PC-9 (cell line): ENCODE measurements at regions not wholly inside any gene's neighbourhood (a gene's known extent, or its start where the extent isn't known, plus 50 kb on each side); places are given as distances from the start of the nearest gene placed in this dataset.

Experiments used
- BruUV-seq: library from RNA; stranded (reverse); fragments of 400-500 nt; replicated peaks from 2 replicates; lab custom pipeline; 2021; lab: Mats Ljungman, UMichigan
- CTCF ChIA-PET: fragments of 300-600 bp; sonication (Branson Sonifier 250); formaldehyde crosslinking; loops from one replicate; lab custom pipeline; 2022; ENCODE audit warnings: antibody characterized with exemption; lab: Charles Lee
- POLR2A ChIA-PET: fragments of 300-600 bp; sonication (Branson Sonifier 250); formaldehyde crosslinking; loops from one replicate; lab custom pipeline; 2022; ENCODE audit warnings: antibody characterized with exemption; ENCODE audit not compliant: unreplicated experiment; lab: Charles Lee
- DNase-seq, 2 experiments: peaks; one replicate each; pipeline versions ENCODE4 v3.0.0 to v3.0.0-alpha.2; 2015 to 2022; ENCODE audit warnings: mixed read lengths in 1 of 2
- H2AFZ ChIP-seq: fragments of 200-600 bp; sonication (generic); 2 replicates; pipeline ENCODE4 v1.8.1; 2017; ENCODE audit warnings: antibody characterized with exemption
- H3F3A ChIP-seq: fragments of 200-600 bp; sonication (generic); 2 replicates; pipeline ENCODE4 v1.8.1; 2017; ENCODE audit warnings: antibody characterized with exemption, mild to moderate bottlenecking, low read depth; ENCODE audit not compliant: insufficient read depth
- H3K27ac ChIP-seq: fragments of 200-600 bp; sonication (generic); 2 replicates; pipeline ENCODE4 v1.6.1; 2016; ENCODE audit warnings: mixed run types
- H3K27me3 ChIP-seq: fragments of 200-600 bp; sonication (generic); 2 replicates; pipeline ENCODE4 v1.6.1; 2016; ENCODE audit warnings: low read depth, mixed run types; ENCODE audit not compliant: insufficient read depth
- H3K36me3 ChIP-seq: fragments of 200-600 bp; sonication (generic); 2 replicates; pipeline ENCODE4 v1.6.1; 2016; ENCODE audit warnings: low read depth, mixed run types
- H3K4me1 ChIP-seq: fragments of 200-600 bp; sonication (generic); replicated peaks from 2 replicates; pipeline ENCODE4 v1.6.1; 2016; ENCODE audit warnings: mixed run types; ENCODE audit not compliant: insufficient read depth
- H3K4me2 ChIP-seq: fragments of 200-600 bp; sonication (generic); 2 replicates; pipeline ENCODE4 v1.6.1; 2017; ENCODE audit warnings: mixed run types
- H3K4me3 ChIP-seq: fragments of 200-600 bp; sonication (generic); 2 replicates; pipeline ENCODE4 v1.6.1; 2016; ENCODE audit warnings: mixed run types
- H3K79me2 ChIP-seq: fragments of 200-600 bp; sonication (generic); 2 replicates; pipeline ENCODE4 v1.6.1; 2017; ENCODE audit warnings: low read depth, mixed run types
- H3K9me2 ChIP-seq: fragments of 200-600 bp; sonication (generic); 2 replicates; pipeline ENCODE4 v1.8.1; 2017; ENCODE audit warnings: mild to moderate bottlenecking; ENCODE audit not compliant: insufficient read depth
- H3K9me3 ChIP-seq: fragments of 200-600 bp; sonication (generic); 2 replicates; pipeline ENCODE4 v1.8.1; 2016; ENCODE audit warnings: low read depth; ENCODE audit not compliant: insufficient read depth
- H4K20me1 ChIP-seq: fragments of 200-600 bp; sonication (generic); 2 replicates; pipeline ENCODE4 v1.8.1; 2017; ENCODE audit not compliant: insufficient read depth
- CTCF ChIP-seq: fragments of 200-600 bp; sonication (generic); conservative IDR thresholded peaks from 2 replicates; pipeline ENCODE4 v1.6.1; 2017; ENCODE audit warnings: mixed run types, antibody characterized with exemption, mild to moderate bottlenecking, moderate library complexity
- EZH2 ChIP-seq: fragments of 200-600 bp; sonication (generic); IDR thresholded peaks from 2 replicates; pipeline ENCODE4 v1.8.0; 2017; ENCODE audit warnings: antibody characterized with exemption, low read depth
- intact Hi-C: fragments of 100-400 bp; cut with micrococcal nuclease; formaldehyde crosslinking; loops from one replicate; pipeline ENCODE4 v1.10.0; 2022; ENCODE audit not compliant: unreplicated experiment

GRCh38 chr10:131726076-131726880, 174.5 kb upstream of the PPP2R2D start:
- TF ChIP-seq EZH2 = no peak
- TF ChIP-seq CTCF = no peak
- DNase-seq = no peak
- Histone ChIP-seq H3F3A (no peaks in the 10 kb centered on the region), H3K27me3 (peaks cover 84% of the 10 kb centered on the region), H3K9me3 (no peaks in the 10 kb centered on the region), H3K79me2 (no peaks in the 10 kb centered on the region), H3K36me3 (no peaks in the 10 kb centered on the region), H4K20me1 (no peaks in the 10 kb centered on the region), H3K4me1 (no peaks in the 10 kb centered on the region), H3K4me3 (no peak overlapping the region), H3K4me2 (no peak overlapping the region), H2AFZ (no peak overlapping the region), H3K27ac (no peak overlapping the region), H3K9me2 (no peaks in the 10 kb centered on the region)
- BruUV-seq = no TSS peak
- ChIA-PET POLR2A (no interaction called here), CTCF (no interaction called here)
- intact Hi-C loops = no loop called here

DNA sequence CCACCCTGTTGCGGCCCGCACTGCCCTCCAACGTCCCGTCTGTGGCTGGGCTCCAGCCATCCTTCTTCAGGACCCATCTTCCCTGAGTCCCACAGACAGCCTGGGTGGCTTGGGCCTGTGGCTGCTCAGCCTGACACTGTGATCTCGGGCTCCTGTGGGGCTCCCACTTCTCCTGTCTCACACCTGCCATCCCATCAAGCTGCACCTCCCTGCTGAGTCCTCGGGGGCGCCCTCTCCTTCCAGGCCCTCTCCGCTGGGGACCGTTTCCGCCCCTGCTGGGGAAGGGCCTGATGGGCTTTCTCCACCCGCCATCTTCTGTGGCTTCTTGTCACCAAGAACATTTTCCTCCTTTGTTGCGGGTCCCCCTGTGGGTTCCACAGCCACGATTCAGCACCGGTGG, 173.8 kb upstream of the PPP2R2D start:
- CTCF ChIA-PET = no interaction called here
- intact Hi-C loops = no loop called here
- H2AFZ ChIP-seq = no peak overlapping the region
- no peaks in the 10 kb centered on the region for H3K79me2 ChIP-seq
- H3K27ac ChIP-seq = no peak overlapping the region
- H3K4me2 ChIP-seq = no peak overlapping the region
- H3K27me3 ChIP-seq = peaks cover 87% of the 10 kb centered on the region
- no peak overlapping the region for H3K4me3 ChIP-seq
- no peaks in the 10 kb centered on the region for H3F3A ChIP-seq
- no TSS peak for BruUV-seq
- no peaks in the 10 kb centered on the region for H3K9me2 ChIP-seq
- TF ChIP-seq EZH2 (no peak), CTCF (no peak)
- H3K4me1 ChIP-seq = no peaks in the 10 kb centered on the region
- DNase-seq = no peak
- no peaks in the 10 kb centered on the region for H3K9me3 ChIP-seq
- no peaks in the 10 kb centered on the region for H4K20me1 ChIP-seq
- POLR2A ChIA-PET = no interaction called here
- H3K36me3 ChIP-seq = no peaks in the 10 kb centered on the region

DNA sequence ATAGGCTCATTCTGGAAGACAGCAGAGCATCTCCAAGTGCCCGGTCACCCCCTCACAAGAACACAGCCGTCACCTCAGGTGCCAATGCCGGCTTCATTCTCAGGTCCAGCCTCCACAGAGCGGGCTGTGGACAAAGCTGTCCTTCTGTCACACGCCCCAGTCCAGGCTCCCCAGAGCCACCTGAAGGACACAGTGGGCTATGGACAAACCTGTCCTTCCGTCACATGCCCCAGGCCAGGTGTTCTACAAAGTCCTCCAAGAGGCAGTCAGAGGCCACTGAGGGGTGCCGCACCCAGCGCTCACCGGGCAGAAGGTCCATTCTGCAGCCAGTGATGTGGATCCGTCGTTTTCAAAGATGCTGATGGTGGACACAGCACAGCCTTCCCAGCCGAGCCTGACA, 173.2 kb upstream of the PPP2R2D start:
- Histone ChIP-seq H3K27ac (no peak overlapping the region), H3K9me3 (no peaks in the 10 kb centered on the region), H3K4me2 (no peak overlapping the region), H3K9me2 (no peaks in the 10 kb centered on the region), H3K27me3 (peaks cover 83% of the 10 kb centered on the region), H2AFZ (no peak overlapping the region), H3K4me1 (no peaks in the 10 kb centered on the region), H4K20me1 (no peaks in the 10 kb centered on the region), H3F3A (no peaks in the 10 kb centered on the region), H3K36me3 (no peaks in the 10 kb centered on the region), H3K79me2 (no peaks in the 10 kb centered on the region), H3K4me3 (no peak overlapping the region)
- POLR2A ChIA-PET = no interaction called here
- intact Hi-C loops = no loop called here
- TF ChIP-seq CTCF = no peak
- TF ChIP-seq EZH2 = no peak
- BruUV-seq = no TSS peak
- CTCF ChIA-PET = interaction anchor here (0.6 kb wide), 1 partner anchor 533 kb away, joined by 3 read pairs; no protein-coding TSS in a partner anchor
- no peak for DNase-seq
